GM19452 (cell line): ENCODE measurements at regions not wholly inside any gene's neighbourhood (a gene's known extent, or its start where the extent isn't known, plus 50 kb on each side); places are given as distances from the start of the nearest gene placed in this dataset.
"Not testable (repeated sequence)": the region's sequence is repeated elsewhere in the genome, so short reads cannot be mapped to it uniquely, and the experiment has no call there.

ENCODE experiments used
- ATAC-seq: cut with Tn5 transposase; IDR thresholded peaks from one replicate; pipeline ENCODE4 v1.9.1; 2021; ENCODE audit not compliant: unreplicated experiment

DNA sequence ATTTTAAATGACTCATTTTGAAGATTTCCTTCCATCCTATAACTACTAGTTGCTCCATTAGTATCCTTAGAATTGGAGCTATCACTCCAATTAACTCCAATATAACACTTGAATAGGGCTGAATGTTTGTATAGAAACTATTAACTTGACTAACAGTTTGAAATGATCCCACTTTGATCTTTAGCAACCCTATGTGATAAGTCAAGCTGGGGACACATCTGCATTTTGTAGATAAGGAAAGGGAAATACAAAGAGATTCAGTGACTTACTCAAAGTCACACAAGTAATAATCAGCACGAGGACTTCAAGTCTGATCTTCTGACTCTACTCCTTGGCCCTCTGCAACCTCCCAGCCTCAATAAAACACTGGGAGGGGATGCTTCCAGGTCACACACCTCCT lies 101.1 kb downstream of the TMEM215 start:
- no peak for ATAC-seq

GRCh38 chr9:32886021-32886420 lies 102.7 kb downstream of the TMEM215 start:
- ATAC-seq, result no peak

- not testable (repeated sequence) for ATAC-seq
Measured at GRCh38 chr9:32894485-32894884, 106.9 kb downstream of the APTX start.

- ATAC-seq, result no peak
Measured at GRCh38 chr9:32899181-32899580, 102.2 kb downstream of the APTX start.

DNA sequence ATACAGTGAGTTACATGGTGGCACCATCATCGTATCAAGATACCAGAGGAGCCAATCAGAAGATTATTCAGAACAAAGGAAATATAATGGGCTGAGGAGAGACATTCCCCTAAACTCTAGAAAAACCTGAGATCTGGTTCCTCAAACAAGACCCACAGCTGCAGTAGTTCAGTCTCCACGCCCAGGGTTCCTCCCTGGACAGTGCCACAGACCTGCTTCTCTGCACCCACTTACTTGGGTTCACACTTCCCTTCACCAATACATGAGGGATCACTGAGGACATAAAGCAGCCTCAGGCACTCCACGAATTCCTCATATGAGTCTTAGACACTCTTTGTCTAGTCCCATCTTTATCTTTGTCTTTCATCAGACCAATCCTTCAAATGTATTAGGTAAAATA lies 101.7 kb downstream of the APTX start:
- no peak for ATAC-seq

GRCh38 chr9:32906213-32906612 lies 95.2 kb downstream of the APTX start:
- ATAC-seq, result peak; percentile 97

GRCh38 chr9:32915802-32916201 lies 85.6 kb downstream of the APTX start:
- no peak for ATAC-seq

DNA sequence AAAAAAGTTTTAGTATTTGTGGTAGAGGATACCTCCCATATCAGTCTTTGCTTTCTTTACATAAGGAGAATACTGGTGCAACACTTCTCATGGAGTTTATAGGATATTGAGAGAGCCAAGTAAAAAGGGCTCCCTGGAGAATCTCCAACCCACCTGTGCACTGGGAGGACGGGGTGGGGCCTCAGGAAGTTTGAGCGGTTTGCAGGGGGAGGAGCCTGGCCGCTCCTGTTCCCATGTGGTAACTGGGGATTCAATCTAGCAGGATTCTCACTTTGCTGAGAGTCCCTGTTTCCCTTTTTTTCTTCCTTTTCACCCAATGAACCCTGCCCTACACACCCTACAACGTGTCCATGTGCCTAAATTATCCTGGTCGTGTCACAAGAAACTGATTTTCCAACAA lies 82.8 kb downstream of the APTX start:
- no peak for ATAC-seq
